IMR-90 (cell line): ENCODE measurements at regions not wholly inside any gene's neighbourhood (a gene's known extent, or its start where the extent isn't known, plus 50 kb on each side); places are given as distances from the start of the nearest gene placed in this dataset.

ENCODE experiments used
- ATAC-seq: fragments of 200-7000 bp; cut with Tn5 transposase; 2 replicates; pipeline ENCODE4 v1.9.1; 2020; ENCODE audit warnings: low read depth, mild to moderate bottlenecking, moderate library complexity
- BruUV-seq: library from RNA; stranded (reverse); fragments of 400-500 nt; replicated peaks from 2 replicates; lab custom pipeline; 2021; lab: Mats Ljungman, UMichigan
- CTCF ChIA-PET: fragments of 300-600 bp; formaldehyde crosslinking; extraction: SDS; loops from one replicate; lab custom pipeline; 2021; ENCODE audit warnings: antibody characterized with exemption; lab: Yijun Ruan, JAX
- POLR2A ChIA-PET: fragments of 300-600 bp; sonication (Branson Sonifier 250); formaldehyde crosslinking; loops from one replicate; lab custom pipeline; 2022; ENCODE audit warnings: antibody characterized with exemption; ENCODE audit not compliant: unreplicated experiment; lab: Charles Lee
- DNase-seq: peaks from one replicate; pipeline ENCODE4 v3.0.0; 2013
- H2AFZ ChIP-seq: replicated peaks from 2 replicates; pipeline ENCODE3; 2013; ENCODE audit warnings: low read length, mild to moderate bottlenecking; ENCODE audit not compliant: poor library complexity
- H2AK5ac ChIP-seq: 2 replicates; pipeline ENCODE4 v1.6.1; 2013; ENCODE audit warnings: low read depth, low read length, inconsistent platforms
- H2AK9ac ChIP-seq: replicated peaks from 2 replicates; pipeline ENCODE3; 2013; ENCODE audit warnings: mild to moderate bottlenecking, low read depth, low read length, moderate library complexity; ENCODE audit not compliant: poor library complexity
- H2BK120ac ChIP-seq: 2 replicates; pipeline ENCODE4 v1.6.1; 2013; ENCODE audit warnings: low read depth, low read length, inconsistent platforms
- H2BK15ac ChIP-seq: 3 replicates; pipeline ENCODE4 v1.6.1; 2013; ENCODE audit warnings: low read depth, low read length, inconsistent platforms
- H2BK20ac ChIP-seq: 2 replicates; pipeline ENCODE4 v1.6.1; 2013; ENCODE audit warnings: low read depth, mild to moderate bottlenecking, inconsistent platforms, low read length, moderate library complexity
- H2BK5ac ChIP-seq: 2 replicates; pipeline ENCODE4 v1.6.1; 2013; ENCODE audit warnings: mild to moderate bottlenecking, low read depth, low read length, inconsistent platforms; ENCODE audit not compliant: poor library complexity, severe bottlenecking
- H3K14ac ChIP-seq: replicated peaks from 2 replicates; pipeline ENCODE4 v1.6.1; 2013; ENCODE audit warnings: low read depth, low read length, inconsistent platforms
- H3K18ac ChIP-seq: 2 replicates; pipeline ENCODE4 v1.6.1; 2013; ENCODE audit warnings: low read depth, low read length, control low read depth
- H3K23ac ChIP-seq: 2 replicates; pipeline ENCODE4 v1.6.1; 2013; ENCODE audit warnings: low read depth, low read length, inconsistent platforms
- H3K27ac ChIP-seq: 2 replicates; pipeline ENCODE4 v1.5.1; 2013; ENCODE audit warnings: mild to moderate bottlenecking, control low read depth, low read length; ENCODE audit not compliant: insufficient read depth
- H3K27me3 ChIP-seq: 2 replicates; pipeline ENCODE4 v1.6.1; 2013; ENCODE audit warnings: low read length; ENCODE audit not compliant: control insufficient read depth, insufficient read depth
- H3K36me3 ChIP-seq: 2 replicates; pipeline ENCODE4 v1.6.1; 2013; ENCODE audit warnings: low read length, mixed read lengths; ENCODE audit not compliant: control insufficient read depth, insufficient read depth
- H3K4ac ChIP-seq: 2 replicates; pipeline ENCODE4 v1.6.1; 2013; ENCODE audit warnings: low read depth, low read length, inconsistent platforms
- H3K4me1 ChIP-seq: 2 replicates; pipeline ENCODE4 v1.6.1; 2013; ENCODE audit warnings: low read length, mixed read lengths; ENCODE audit not compliant: control insufficient read depth, insufficient read depth
- H3K4me2 ChIP-seq: 2 replicates; pipeline ENCODE4 v1.6.1; 2013; ENCODE audit warnings: low read depth, mild to moderate bottlenecking, control low read depth, low read length, moderate library complexity
- H3K4me3 ChIP-seq: 2 replicates; pipeline ENCODE4 v1.5.1; 2013; ENCODE audit warnings: low read depth, mild to moderate bottlenecking, control low read depth, low read length, moderate library complexity; ENCODE audit not compliant: insufficient read depth
- H3K56ac ChIP-seq: 2 replicates; pipeline ENCODE4 v1.6.1; 2013; ENCODE audit warnings: low read length, inconsistent platforms; ENCODE audit not compliant: insufficient read depth; ENCODE audit errors: extremely low read depth
- H3K79me1 ChIP-seq, 2 experiments: 2 replicates each; pipeline ENCODE4 v1.6.1; 2013; ENCODE audit warnings: low read length in 2 of 2, inconsistent platforms in 1 of 2, low read depth in 1 of 2
- H3K9ac ChIP-seq: 2 replicates; pipeline ENCODE4 v1.6.1; 2013; ENCODE audit warnings: low read depth, low read length, control low read depth
- H3K9me1 ChIP-seq: 2 replicates; pipeline ENCODE4 v1.6.1; 2013; ENCODE audit warnings: low read length, inconsistent platforms; ENCODE audit not compliant: insufficient read depth
- H3K9me3 ChIP-seq: 2 replicates; pipeline ENCODE4 v1.6.1; 2013; ENCODE audit warnings: low read length; ENCODE audit not compliant: control insufficient read depth, insufficient read depth
- H4K20me1 ChIP-seq: 2 replicates; pipeline ENCODE4 v1.6.1; 2013; ENCODE audit warnings: low read length, inconsistent platforms; ENCODE audit not compliant: insufficient read depth
- H4K5ac ChIP-seq: 2 replicates; pipeline ENCODE4 v1.6.1; 2013; ENCODE audit warnings: mild to moderate bottlenecking, low read depth, low read length, control low read depth
- H4K8ac ChIP-seq, 2 experiments: 2 replicates each; pipeline ENCODE4 v1.6.1; 2013; ENCODE audit warnings: low read depth in 2 of 2, low read length in 2 of 2, control low read depth in 1 of 2, inconsistent platforms in 1 of 2
- H4K91ac ChIP-seq: 2 replicates; pipeline ENCODE4 v1.6.1; 2013; ENCODE audit warnings: low read depth, low read length, inconsistent platforms; ENCODE audit not compliant: insufficient read depth
- BHLHE40 ChIP-seq: fragments of 150-350 bp; IDR thresholded peaks from 2 replicates; pipeline ENCODE4 v1.6.1; 2016; ENCODE audit warnings: mild to moderate bottlenecking, low read depth, low read length
- CEBPB ChIP-seq: IDR thresholded peaks from 2 replicates; pipeline ENCODE4 v1.6.1; 2012; ENCODE audit warnings: low read depth, low read length, improper control_type of control experiment
- CHD1 ChIP-seq: IDR thresholded peaks from 2 replicates; pipeline ENCODE4 v1.6.1; 2012; ENCODE audit warnings: low read depth, low read length, improper control_type of control experiment
- ELK1 ChIP-seq: fragments of 150-350 bp; IDR thresholded peaks from 2 replicates; pipeline ENCODE4 v1.6.1; 2016; ENCODE audit warnings: low read depth, mild to moderate bottlenecking, low read length, moderate library complexity, borderline replicate concordance
- FOS ChIP-seq: fragments of 150-350 bp; IDR thresholded peaks from 2 replicates; pipeline ENCODE4 v1.6.1; 2016; ENCODE audit warnings: low read depth, low read length
- MAFK ChIP-seq: IDR thresholded peaks from 2 replicates; pipeline ENCODE4 v1.6.1; 2012; ENCODE audit warnings: low read depth, low read length, improper control_type of control experiment
- MAZ ChIP-seq: IDR thresholded peaks from 2 replicates; pipeline ENCODE4 v1.6.1; 2012; ENCODE audit warnings: low read depth, mild to moderate bottlenecking, low read length, improper control_type of control experiment, moderate library complexity, borderline replicate concordance
- MXI1 ChIP-seq: IDR thresholded peaks from 2 replicates; pipeline ENCODE4 v1.6.1; 2012; ENCODE audit warnings: low read depth, mild to moderate bottlenecking, low read length, moderate library complexity, borderline replicate concordance
- NFE2L2 ChIP-seq: fragments of 150-350 bp; IDR thresholded peaks from 2 replicates; pipeline ENCODE4 v1.6.1; 2016; ENCODE audit warnings: low read depth, mild to moderate bottlenecking, low read length
- POLR2A ChIP-seq: IDR thresholded peaks from 2 replicates; pipeline ENCODE4 v1.6.1; 2012; ENCODE audit warnings: mild to moderate bottlenecking, low read depth, low read length
- RAD21 ChIP-seq: IDR thresholded peaks from 2 replicates; pipeline ENCODE4 v1.6.1; 2012; ENCODE audit warnings: low read length, improper control_type of control experiment
- RCOR1 ChIP-seq: IDR thresholded peaks from 2 replicates; pipeline ENCODE4 v1.6.1; 2012; ENCODE audit warnings: mild to moderate bottlenecking, low read length, improper control_type of control experiment; ENCODE audit not compliant: insufficient replicate concordance
- RFX5 ChIP-seq: IDR thresholded peaks from 2 replicates; pipeline ENCODE4 v1.8.0; 2012; ENCODE audit warnings: low read depth, mild to moderate bottlenecking, low read length, moderate library complexity
- SMC3 ChIP-seq: fragments of 150-350 bp; IDR thresholded peaks from 2 replicates; pipeline ENCODE4 v1.6.1; 2016; ENCODE audit warnings: low read depth, mild to moderate bottlenecking, antibody characterized with exemption, low read length, moderate library complexity
- USF2 ChIP-seq: fragments of 150-350 bp; IDR thresholded peaks from 2 replicates; pipeline ENCODE4 v1.6.1; 2017; ENCODE audit warnings: mild to moderate bottlenecking, antibody characterized with exemption, low read length, low read depth
- WGBS, 2 experiments: methylation state at CpG; one replicate each; pipeline versions ENCODE4 v1.1.5 to v1.1.7; 2013; ENCODE audit warnings: missing lambda C conversion rate in 2 of 2; ENCODE audit not compliant: insufficient read length in 1 of 2; ENCODE audit errors: extremely low coverage in 2 of 2; 5-methylcytosine and 5-hydroxymethylcytosine counted together
- dilution Hi-C: fragments of 300-500 bp; cut with HindIII; formaldehyde crosslinking; loops from one replicate; pipeline ENCODE4 v1.14.3; 2018; ENCODE audit warnings: low sequenced_read_pairs; ENCODE audit not compliant: unreplicated experiment
- in situ Hi-C: fragments of 300-500 bp; cut with MboI; formaldehyde crosslinking; loops from 3 replicates; pipeline ENCODE4 v1.14.3; 2019; ENCODE audit warnings: low sequenced_read_pairs, inconsistent platforms, mixed read lengths
- intact Hi-C: fragments of 100-400 bp; cut with micrococcal nuclease; formaldehyde crosslinking; loops from 2 replicates; pipeline ENCODE4 v1.10.0; 2022

GRCh38 chr21:35149698-35150097, 100.6 kb upstream of the RUNX1 start:
- Histone ChIP-seq H2AK5ac (no peak overlapping the region), H2BK5ac (peak overlapping the region; percentile 59), H2AK9ac (no peak overlapping the region), H2BK20ac (no peak overlapping the region), H3K56ac (no peak overlapping the region), H3K23ac (no peak overlapping the region), H3K4me1 (peaks cover 6% of the 10 kb centered on the region), H3K27me3 (no peaks in the 10 kb centered on the region), H3K18ac (peak overlapping the region; percentile 61; the same call in 1 of the 2 replicates), H2BK120ac (peak overlapping the region; percentile 35; the same call in 1 of the 2 replicates), H3K79me1 (no peaks in the 10 kb centered on the region), H3K4me2 (peak overlapping the region; percentile 10; the same call in 1 of the 2 replicates), H3K4ac (no peak overlapping the region; the same call in 1 of the 2 replicates), H3K14ac (no peak overlapping the region), H4K20me1 (no peaks in the 10 kb centered on the region), H3K9ac (no peak overlapping the region), H4K5ac (no peak overlapping the region), H3K9me1 (0 out of 2 replicates have a peak, but pooled peaks cover 3% of the 10 kb centered on the region), H3K9me3 (peaks cover 3% of the 10 kb centered on the region), H3K36me3 (no peaks in the 10 kb centered on the region), H2AFZ (no peak overlapping the region), H3K27ac (no peak overlapping the region), H4K91ac (peak overlapping the region; percentile 34; the same call in 1 of the 2 replicates), H2BK15ac (peak overlapping the region; percentile 46; the same call in 1 of the 3 replicates), H3K4me3 (no peak overlapping the region), H4K8ac (no peak overlapping the region)
- ChIA-PET CTCF (interaction anchor here (1.0 kb wide), 1 partner anchor 13 kb away, joined by 3 read pairs; no protein-coding TSS in a partner anchor), POLR2A (no interaction called here)
- DNase-seq (peak; percentile 39), ATAC-seq (peak; percentile 37)
- BruUV-seq = no TSS peak
- intact Hi-C loops (no loop called here), dilution Hi-C loops (no loop called here), in situ Hi-C loops (no loop called here)
- TF ChIP-seq MAZ (no peak), POLR2A (no peak), RCOR1 (no peak), USF2 (no peak), SMC3 (no peak), BHLHE40 (no peak), CEBPB (no peak), RFX5 (no peak), NFE2L2 (no peak), RAD21 (no peak), MXI1 (no peak), ELK1 (no peak), MAFK (no peak), FOS (no peak), CHD1 (no peak)
- no CpG with 5 or more reads among the region's 3 CpGs for WGBS, 2 experiments
